Effector CD4-positive, alpha-beta T cell (primary cell): ENCODE measurements at regions not wholly inside any gene's neighbourhood (a gene's known extent, or its start where the extent isn't known, plus 50 kb on each side); places are given as distances from the start of the nearest gene placed in this dataset.
"Not testable (repeated sequence)": the region's sequence is repeated elsewhere in the genome, so short reads cannot be mapped to it uniquely, and the experiment has no call there.

Source experiments
- DNase-seq: peaks from one replicate; pipeline ENCODE4 v3.0.0-alpha.2; 2020

- no peak for DNase-seq
Measured at GRCh38 chr2:147603447-147603846, 241.4 kb upstream of the ACVR2A start.

GRCh38 chr2:147600646-147601045 lies 244.2 kb upstream of the ACVR2A start:
- no peak for DNase-seq

- no peak for DNase-seq
Measured at GRCh38 chr2:147600223-147600622, 244.6 kb upstream of the ACVR2A start.

- no peak for DNase-seq
Measured at GRCh38 chr2:147595200-147595599, 249.6 kb upstream of the ACVR2A start.

GRCh38 chr2:147594038-147594437 lies 250.8 kb upstream of the ACVR2A start:
- DNase-seq: no peak

GRCh38 chr2:147592784-147593183 lies 252.0 kb upstream of the ACVR2A start:
- not testable (repeated sequence) for DNase-seq

GRCh38 chr2:147589127-147589526 lies 255.7 kb upstream of the ACVR2A start:
- no peak for DNase-seq

GRCh38 chr2:147588191-147588590 lies 256.6 kb upstream of the ACVR2A start:
- no peak for DNase-seq

- DNase-seq: no peak
Measured at GRCh38 chr2:147578529-147578928, 266.3 kb upstream of the ACVR2A start.

GRCh38 chr2:147577998-147578380 lies 266.8 kb upstream of the ACVR2A start:
- no peak for DNase-seq

- no peak for DNase-seq
Measured at GRCh38 chr2:147577323-147577997, 267.4 kb upstream of the ACVR2A start.

GRCh38 chr2:147575106-147575505 lies 269.7 kb upstream of the ACVR2A start:
- DNase-seq: no peak

GRCh38 chr2:147572622-147573021 lies 272.2 kb upstream of the ACVR2A start:
- no peak for DNase-seq

GRCh38 chr2:147569426-147569825 lies 275.4 kb upstream of the ACVR2A start:
- DNase-seq: no peak

- no peak for DNase-seq
Measured at GRCh38 chr2:147568109-147568508, 276.7 kb upstream of the ACVR2A start.

- DNase-seq: no peak
Measured at GRCh38 chr2:147567136-147567535, 277.7 kb upstream of the ACVR2A start.

GRCh38 chr2:147560810-147561535 lies 283.9 kb upstream of the ACVR2A start:
- DNase-seq: no peak

- DNase-seq: no peak
Measured at GRCh38 chr2:147559070-147559725, 285.6 kb upstream of the ACVR2A start.

GRCh38 chr2:147558620-147559019 lies 286.2 kb upstream of the ACVR2A start:
- no peak for DNase-seq

- DNase-seq: no peak
Measured at GRCh38 chr2:147554521-147555107, 290.2 kb upstream of the ACVR2A start.

- no peak for DNase-seq
Measured at GRCh38 chr2:147553775-147554271, 291.0 kb upstream of the ACVR2A start.

- no peak for DNase-seq
Measured at GRCh38 chr2:147550995-147551731, 293.7 kb upstream of the ACVR2A start.

- no peak for DNase-seq
Measured at GRCh38 chr2:147549054-147549453, 295.8 kb upstream of the ACVR2A start.
